ENCODE measurements at regions not wholly inside any gene's neighbourhood (a gene's known extent, or its start where the extent isn't known, plus 50 kb on each side); places are given as distances from the start of the nearest gene placed in this dataset.
A peak's percentile ranks its signal among the peaks of the same experiment; 100 is the strongest.
"Not testable (repeated sequence)": the region's sequence is repeated elsewhere in the genome, so short reads cannot be mapped to it uniquely, and the experiment has no call there.

DNA sequence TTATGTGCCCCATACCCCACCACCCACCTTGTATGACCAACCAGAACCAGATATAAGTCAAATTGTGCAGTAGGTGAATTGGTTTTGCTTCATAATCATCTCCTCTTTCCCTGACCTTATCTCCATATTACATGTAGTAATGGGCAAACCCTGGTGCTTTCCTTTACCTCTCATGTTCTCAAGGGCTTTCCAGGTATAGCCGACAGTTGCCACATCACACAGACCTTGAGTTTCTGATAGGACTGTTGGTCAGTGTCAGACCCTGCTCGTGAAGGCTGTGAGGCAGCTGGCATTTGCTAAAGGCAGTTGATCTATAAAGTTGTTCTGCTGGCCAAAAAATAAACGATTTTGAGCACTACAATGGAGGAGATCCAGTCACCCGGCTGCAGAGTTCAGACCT lies 145.9 kb downstream of the ALX1 start:
- no peak for DNase-seq (ENCODE audit: low read depth in 3 of 3)

DNA sequence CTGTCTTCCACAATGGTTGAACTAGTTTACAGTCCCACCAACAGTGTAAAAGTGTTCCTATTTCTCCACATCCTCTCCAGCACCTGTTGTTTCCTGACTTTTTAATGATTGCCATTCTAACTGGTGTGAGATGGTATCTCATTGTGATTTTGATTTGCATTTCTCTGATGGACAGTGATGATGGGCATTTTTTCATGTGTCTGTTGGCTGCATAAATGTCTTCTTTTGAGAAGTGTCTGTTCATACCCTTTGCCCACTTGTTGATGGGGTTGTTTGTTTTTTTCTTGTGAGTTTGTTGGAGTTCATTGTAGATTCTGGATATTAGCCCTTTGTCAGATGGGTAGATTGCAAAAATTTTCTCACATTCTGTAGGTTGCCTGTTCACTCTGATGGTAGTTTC lies 153.1 kb downstream of the ALX1 start:
- DNase-seq (ENCODE audit: low read depth in 3 of 3), result not testable (repeated sequence)

DNA sequence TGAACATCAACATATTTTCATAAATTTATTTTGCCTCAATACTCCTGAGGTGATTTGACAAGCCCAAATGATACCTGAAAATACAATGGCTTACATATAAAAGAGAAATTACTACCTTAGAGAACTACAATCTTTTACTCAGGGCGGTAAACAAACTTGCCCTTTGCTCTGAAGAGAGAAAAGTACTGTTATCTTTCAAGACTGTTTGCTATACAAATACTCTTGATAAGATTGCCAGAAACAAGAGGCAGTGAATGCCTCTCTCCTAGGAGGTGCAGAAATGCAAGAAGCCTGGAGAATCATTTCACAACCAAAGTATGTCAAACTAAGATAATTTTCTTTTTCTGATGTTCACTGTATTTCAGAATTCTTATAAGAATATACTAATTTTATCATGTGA lies 160.3 kb downstream of the ALX1 start:
- DNase-seq (ENCODE audit: low read depth in 3 of 3), result no peak

DNA sequence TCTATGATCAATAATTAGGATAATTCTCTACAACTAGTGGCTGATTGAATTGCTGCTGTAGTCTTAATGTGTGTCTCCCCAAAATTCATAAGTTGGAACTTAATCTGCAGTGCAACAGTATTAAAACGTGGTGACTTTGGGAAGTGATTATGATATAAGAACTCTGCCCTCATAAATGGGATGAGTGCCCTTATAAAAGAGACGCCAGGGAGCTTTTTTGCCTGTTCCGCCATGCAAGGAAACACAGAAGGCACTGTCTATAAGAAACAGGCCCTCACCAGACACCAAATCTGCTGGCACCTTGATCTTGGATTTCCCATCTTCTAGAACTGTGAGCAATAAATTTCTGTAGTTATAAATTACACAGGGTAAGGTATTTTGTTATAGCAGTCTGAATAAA lies 161.0 kb downstream of the ALX1 start:
- no peak for DNase-seq (ENCODE audit: low read depth in 3 of 3)

DNA sequence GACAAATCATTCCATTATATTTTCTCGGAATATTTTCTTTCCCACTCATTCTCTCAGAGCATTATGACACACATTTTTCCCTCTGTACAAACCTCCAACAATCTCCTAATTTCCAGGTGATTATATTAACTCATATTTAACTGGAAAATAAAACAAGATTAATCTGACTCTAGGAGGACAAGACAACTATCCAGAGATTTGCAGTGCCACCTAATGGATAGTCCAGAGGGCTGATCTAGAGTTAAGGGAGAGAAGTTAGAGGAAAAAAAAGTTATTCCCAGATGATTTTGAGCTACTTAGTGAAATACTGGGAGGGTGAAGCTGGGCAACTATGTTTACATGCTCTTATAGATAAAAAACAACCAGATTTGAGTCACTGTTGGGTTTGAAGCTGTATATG lies 161.7 kb downstream of the ALX1 start:
- no peak for DNase-seq (ENCODE audit: low read depth in 3 of 3)

DNA sequence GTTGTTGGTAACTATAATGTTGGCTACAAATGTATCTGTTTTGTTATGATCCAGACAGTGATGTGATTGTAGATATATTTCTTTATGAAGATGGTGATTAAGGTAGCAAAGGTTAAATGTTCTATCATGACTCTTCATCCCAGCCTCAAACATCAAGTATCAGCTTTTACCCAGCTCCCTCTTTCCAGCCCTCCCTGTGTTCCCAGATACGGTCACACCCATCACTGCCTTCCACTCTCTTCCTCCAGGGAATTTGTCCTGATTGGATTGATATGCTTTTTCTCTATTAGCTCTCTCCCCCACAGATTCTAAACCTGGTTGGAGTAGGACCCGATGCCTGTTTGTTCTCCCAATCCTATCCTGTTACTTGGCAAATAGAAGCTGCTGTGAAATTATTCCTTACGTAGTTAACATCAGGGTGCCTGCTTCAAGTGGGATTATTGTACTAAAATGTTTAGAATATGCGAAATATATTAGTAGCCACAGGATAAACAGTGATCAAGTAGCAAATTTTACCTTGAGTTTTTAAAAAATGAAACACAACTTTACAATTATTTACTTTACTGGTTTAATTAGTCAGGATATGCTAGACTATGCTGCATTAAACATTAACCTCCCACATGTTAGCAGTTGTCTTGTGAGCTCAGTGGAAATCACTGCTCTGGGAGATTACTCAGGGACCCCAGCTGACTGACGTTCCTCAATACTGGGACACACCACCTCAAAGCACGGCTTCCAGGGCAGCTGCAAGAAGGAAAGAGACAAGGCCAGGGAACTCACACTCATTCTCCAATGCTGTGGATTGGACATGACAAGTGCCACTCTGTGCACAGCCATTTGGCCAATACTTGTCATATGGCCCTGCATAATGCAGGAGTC lies 165.3 kb downstream of the ALX1 start:
- no peak for DNase-seq (ENCODE audit: low read depth in 3 of 3)

DNA sequence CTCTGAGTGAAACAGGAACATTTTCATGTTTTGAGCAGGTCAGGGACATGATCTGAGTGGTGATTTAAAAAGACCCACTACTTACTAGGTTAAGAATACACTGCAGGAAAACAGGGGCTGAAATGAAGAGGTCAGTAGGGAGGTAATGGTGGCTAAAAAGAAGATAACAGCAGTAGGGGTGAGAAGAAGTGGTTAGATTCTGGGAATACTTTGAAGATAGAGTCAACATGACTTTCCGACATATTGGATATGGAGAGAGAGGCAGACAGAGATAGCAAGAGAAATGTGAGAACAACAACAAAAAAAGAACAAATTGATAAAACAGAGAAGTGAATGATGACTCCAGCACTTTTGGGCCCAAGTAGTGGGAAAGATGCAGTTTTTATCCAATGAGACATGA lies 168.0 kb downstream of the ALX1 start:
- no peak for DNase-seq (ENCODE audit: low read depth in 3 of 3)

DNA sequence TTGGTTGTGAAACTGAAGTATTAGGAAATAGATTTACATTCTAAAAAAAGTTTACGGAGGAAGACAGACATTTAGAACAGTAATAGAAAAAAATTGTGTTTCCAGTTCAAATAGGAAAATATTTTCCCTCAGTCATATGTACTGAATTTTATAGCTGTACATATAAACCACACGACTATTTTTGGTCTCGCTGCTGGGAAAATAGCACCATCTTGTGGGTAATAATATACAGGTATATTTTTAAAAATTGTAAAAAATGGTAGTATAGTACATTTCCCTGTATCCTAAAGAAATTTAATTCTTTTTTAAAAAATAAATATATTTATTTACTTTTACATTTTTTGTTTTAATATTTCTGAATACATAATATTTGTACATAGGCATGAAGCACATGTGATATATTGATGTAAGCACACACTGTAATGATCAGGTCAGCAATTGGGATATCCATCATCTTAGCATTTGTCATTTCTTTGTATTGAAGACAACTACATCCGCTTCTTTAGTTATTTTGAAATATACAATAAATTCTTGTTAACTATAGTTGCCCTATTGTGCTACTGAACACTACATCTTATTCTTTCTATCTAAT lies 168.6 kb downstream of the ALX1 start:
- no peak for DNase-seq (ENCODE audit: low read depth in 3 of 3)

DNA sequence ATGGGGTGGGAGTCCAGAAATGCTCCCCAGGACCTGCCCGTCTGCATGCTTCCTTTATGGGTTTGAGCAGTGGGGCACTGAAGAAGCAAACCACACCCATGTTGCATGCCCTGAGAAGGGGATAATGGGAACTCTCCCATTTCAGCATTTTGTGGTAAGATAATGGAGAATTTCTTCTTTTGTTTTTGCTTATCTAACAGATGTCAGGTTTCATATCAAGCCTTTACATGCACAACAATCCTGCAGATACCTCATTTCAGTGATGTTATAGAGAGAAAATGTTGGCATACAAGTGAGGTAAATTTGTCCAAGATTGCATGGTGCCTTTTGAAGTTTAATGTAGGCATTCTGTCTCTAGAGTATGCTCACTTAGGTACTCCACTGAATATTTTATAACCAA lies 177.0 kb downstream of the ALX1 start:
- no peak for DNase-seq (ENCODE audit: low read depth in 3 of 3)

DNA sequence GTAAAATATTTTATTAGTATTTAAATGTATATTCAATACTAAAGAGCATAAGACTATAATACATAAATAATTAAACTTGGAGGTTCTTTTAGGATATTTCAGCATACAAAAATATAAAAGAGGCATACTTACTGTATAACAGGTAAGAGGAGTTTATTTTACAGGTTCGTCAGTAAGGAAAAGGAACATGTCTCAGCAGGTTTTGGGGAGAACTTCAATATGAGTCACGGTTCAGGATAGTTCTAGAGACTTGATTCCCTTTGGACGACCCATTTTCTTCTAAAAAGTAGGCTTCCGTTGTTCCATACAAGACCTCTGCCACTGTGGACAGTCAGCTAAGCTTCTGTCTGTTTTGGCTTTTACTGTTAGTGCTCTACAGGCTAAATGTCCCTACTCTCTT lies 181.1 kb downstream of the ALX1 start:
- DNase-seq (ENCODE audit: low read depth in 3 of 3), result no peak

DNA sequence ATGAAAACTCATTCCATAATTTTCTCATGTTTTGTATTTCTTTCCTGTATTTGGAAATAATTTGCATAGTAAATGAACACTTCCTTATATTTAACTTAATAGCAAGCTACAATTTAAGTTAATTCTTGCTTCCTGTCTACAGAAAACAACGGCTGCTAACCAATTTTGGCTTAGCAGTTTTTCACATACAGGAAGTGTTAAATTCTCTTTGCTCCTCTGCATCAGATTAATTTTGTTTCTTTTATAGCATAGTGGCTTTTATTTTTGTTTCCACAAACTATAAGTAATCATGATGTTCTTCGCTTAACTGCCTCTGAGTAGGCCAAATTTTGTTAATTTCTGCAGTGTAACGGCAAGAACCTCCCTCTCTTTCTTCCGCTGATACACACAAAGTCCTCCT lies 182.9 kb downstream of the ALX1 start:
- DNase-seq (ENCODE audit: low read depth in 3 of 3), result no peak

DNA sequence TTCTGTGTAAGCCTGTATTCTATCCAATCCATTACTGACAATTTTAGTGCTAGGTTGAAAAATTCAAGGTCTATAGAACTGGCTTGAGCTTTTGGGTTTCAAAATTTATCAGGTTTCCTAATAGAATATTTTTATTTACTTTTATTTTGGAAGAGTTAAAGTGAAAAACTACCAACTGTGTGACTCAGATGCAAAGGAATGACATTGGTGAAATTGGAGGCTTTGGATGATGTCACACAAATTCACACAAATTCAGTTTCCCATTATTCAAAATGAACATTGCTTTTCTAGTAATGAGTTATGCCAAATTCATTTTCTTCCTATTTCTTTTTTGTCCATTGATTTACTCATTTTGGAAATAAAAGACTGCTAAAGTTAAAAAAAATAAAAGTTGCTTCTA lies 186.9 kb downstream of the ALX1 start:
- DNase-seq (ENCODE audit: low read depth in 3 of 3), result no peak

DNA sequence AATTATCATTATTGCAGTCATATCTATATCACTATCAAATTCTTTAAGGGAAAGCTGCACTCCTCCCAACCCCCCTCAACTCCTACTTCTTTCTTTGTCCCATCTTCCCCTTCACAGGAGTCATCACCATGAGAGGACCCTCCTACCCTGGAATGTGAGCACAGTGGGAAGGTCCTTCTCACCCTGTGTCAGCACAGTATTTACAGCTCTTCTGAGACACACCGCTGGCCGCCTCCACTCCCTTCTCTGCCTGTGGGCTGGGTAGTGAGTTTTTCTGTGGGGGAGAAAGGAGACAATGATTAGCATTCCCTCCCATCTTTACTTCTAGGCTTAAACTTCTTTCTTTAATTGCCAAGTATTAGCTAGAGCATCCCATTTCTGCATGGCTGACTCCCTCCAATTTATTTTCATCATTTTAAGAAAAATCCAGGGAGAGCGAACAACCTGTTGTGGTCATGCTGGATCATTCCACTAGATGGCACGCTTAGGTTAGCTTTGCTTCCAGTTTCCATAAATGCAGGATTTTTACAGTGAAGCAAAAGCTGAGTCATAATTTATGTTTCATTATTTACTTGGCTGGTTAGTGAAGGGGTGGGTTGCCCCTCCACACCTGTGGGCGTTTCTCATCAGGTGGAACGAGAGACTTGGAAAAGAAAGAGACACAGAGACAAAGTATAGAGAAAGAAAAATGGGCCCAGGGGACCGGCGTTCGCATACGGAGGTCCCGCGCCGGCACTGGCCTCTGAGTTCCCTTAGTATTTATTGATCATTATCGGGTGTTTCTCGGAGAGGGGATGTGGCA lies 188.5 kb downstream of the ALX1 start:
- peak in 1 of 3 experiments; percentile 2 for DNase-seq (ENCODE audit: low read depth in 3 of 3)

DNA sequence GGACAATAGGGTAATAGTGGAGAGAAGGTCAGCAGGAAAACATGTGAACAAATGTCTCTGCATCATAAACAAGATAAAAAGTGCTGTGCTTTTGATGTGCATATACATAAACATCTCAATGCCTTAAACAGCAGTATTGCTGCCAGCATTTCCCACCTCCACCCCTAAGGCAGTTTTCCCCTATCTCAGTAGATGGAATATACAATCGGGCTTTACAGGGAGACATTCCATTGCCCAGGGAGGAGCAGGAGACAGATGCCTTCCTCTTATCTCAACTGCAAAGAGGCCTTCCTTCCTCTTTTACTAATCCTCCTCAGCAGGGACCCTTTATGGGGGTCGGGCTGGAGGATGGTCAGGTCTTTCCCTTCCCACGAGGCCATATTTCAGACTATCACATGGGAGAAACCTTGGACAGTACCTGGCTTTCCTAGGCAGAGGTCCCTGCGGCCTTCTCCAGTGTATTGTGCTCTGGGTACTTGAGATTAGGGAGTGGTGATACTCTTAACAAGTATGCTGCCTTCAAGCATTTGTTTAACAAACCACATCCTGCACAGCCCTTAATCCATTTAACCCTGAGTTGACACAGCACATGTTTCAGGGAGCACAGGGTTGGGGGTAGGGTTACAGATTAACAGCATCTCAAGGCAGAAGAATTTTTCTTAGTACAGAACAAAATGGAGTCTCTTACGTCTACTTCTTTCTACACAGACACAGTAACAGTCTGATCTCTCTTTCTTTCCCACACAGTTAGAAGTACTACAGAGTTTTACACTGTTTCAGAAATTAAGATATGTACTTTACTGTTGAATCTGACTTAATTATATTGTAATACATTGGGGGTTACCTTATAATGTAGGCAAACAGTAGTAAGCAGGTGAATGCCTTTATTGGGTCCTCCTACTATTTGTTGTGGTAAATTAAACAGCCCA lies 189.4 kb downstream of the ALX1 start:
- DNase-seq (ENCODE audit: low read depth in 3 of 3), result not testable (repeated sequence)

DNA sequence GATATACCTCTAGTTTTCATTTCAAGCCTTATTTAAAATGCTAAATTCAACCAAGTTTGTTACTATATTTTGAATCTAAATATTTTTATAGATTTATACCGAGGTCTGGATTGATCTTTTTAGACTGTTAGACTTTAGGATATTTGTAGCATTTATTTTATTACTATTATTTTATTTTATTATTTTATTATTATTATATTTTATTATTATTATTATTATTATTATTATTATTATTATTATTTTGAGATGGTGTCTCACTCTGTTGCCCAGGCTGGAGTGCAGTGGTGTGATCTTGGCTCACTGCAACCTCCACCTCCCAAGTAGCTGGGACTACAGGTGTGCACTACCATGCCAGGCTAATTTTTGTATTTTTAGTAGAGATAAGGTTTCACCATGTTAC lies 195.3 kb downstream of the ALX1 start:
- not testable (repeated sequence) for DNase-seq (ENCODE audit: low read depth in 3 of 3)

DNA sequence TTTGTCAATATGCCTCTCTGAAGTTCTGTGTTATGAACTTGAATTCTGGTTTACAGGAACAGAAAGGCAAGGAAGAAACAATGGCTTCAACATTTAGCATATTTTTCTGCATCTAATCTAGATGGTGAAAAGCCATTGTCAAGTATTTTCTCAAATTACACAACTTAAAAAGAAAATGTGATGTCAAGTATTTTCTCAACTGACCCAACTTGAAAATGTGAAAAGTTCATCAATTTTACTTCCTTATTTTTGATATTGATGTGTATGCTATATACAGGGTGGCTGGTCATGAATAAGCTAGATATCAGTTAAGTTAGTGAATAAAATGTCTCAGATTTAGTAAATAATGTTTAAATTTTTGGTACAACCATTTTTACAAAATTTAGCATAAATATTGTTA lies 196.7 kb downstream of the ALX1 start:
- no peak for DNase-seq (ENCODE audit: low read depth in 3 of 3)

DNA sequence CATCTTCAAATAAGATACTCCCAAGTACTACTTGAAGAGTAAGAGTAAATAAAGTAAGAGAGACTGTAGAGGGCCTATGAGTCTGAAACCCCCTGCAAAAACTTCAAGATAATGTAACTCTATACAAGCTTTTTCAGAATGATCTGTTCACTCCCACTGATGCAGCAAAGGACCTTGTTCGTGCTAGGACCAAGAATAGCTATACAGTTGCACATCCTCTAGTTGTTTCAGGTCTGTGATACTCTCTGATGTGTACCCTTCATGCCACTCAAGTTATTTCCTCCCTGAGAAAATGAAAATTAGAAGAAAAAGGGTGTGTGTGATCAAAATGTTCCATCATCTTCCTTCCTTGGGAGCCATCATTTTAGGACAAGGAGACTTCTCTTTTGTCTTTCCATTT lies 204.4 kb downstream of the ALX1 start:
- no peak for DNase-seq (ENCODE audit: low read depth in 3 of 3)

DNA sequence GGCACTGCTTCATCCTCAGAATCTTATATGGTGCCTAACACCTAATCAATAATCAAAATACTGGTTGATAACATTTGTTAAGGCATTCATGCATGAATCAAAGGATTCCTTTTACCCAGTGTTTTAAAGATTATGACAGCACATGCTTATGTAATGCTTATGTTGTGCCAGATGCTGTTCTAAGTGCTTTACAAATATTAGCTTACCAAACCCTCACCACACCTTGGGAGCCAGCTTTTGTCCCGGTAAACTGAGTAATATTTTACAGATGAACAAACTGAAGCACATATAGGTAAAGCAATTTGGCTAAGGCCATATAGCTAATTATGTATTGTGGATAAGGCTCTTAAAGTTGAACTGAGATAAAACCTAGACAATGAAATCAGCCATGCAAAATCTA lies 209.2 kb downstream of the ALX1 start:
- no peak for DNase-seq (ENCODE audit: low read depth in 3 of 3)

DNA sequence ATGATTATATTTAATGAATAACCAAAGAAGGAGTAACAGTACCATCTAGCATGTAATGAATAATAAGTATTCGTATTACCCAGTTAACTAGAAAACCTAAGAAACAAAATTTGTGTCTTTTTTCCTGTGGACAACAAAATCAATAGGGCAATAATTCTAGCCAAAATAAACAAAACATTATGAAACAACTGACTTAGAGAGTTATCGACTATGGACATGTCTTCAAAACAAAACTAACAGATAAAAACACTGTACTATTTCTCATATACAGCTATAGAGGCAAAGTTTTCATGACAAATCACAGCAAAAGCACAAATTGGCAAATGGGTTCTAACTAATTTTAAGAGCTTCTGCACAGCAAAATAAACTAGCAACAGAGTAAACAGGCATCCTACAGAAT lies 224.1 kb downstream of the ALX1 start:
- DNase-seq (ENCODE audit: low read depth in 3 of 3), result no peak

DNA sequence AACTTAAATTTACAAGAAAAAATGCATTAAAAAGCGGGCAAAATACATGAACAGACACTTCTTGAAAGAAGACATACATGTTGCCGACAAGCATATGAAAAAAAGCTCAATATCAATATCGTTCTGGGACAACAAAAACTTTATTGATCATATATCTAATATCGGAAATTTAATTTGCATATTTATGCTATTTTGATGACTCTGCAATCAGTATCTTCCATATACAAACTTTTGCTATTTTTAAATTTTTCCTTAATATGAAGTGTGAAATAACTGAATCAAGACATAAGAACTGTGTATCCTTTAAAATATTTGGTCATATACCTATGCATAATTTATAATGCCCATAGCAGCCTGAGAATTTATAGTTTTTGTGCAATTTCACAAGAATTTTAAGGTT lies 224.6 kb downstream of the ALX1 start:
- DNase-seq (ENCODE audit: low read depth in 3 of 3), result no peak

DNA sequence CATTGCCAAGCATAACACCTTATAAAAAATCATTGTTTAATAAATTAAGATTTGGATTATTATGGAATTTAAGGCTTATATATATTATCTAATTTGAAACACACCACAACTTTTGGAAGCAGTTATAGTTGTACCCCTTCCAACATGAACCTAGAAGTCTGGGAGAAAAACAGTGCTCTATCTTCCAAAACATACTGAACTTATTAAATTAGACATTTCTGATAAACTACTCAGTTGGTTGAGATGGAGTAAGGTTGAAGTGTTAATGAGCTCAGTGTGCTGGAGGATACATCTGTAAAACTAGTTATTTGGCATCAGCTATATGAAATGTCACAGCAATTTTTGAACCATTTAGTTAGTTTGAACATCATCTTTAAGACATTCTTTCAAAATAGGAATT lies 227.4 kb downstream of the ALX1 start:
- no peak for DNase-seq (ENCODE audit: low read depth in 3 of 3)

Measured in stimulated activated CD4-positive, alpha-beta T cell treated with anti-CD3 and anti-CD28 coated beads, TNF-alpha, amount 100 ng/mL, for 4 hours (primary cell).